Neural crest cell (in vitro differentiated cells): ENCODE measurements at regions not wholly inside any gene's neighbourhood (a gene's known extent, or its start where the extent isn't known, plus 50 kb on each side); places are given as distances from the start of the nearest gene placed in this dataset.

Experiments used
- DNase-seq: peaks from one replicate; pipeline ENCODE4 v3.0.0; 2021; ENCODE audit warnings: low read depth, mixed read lengths, low spot score
- H3K27ac Mint-ChIP-seq: one replicate; pipeline ENCODE4 v1.8.0; 2021; ENCODE audit warnings: mild to moderate bottlenecking, mixed read lengths; ENCODE audit not compliant: unreplicated experiment
- H3K27me3 Mint-ChIP-seq: 2 replicates; pipeline ENCODE4 v1.8.0; 2021; ENCODE audit warnings: low read depth, mild to moderate bottlenecking, mixed read lengths
- H3K36me3 Mint-ChIP-seq: 2 replicates; pipeline ENCODE4 v1.8.0; 2021; ENCODE audit warnings: low read depth, mild to moderate bottlenecking, mixed read lengths
- H3K4me1 Mint-ChIP-seq: 2 replicates; pipeline ENCODE4 v1.8.0; 2021; ENCODE audit warnings: mixed read lengths
- H3K4me3 Mint-ChIP-seq: one replicate; pipeline ENCODE4 v1.8.0; 2021; ENCODE audit warnings: mild to moderate bottlenecking, mixed read lengths
- H3K9me3 Mint-ChIP-seq: 2 replicates; pipeline ENCODE4 v1.8.0; 2021; ENCODE audit warnings: mixed read lengths
- CTCF ChIP-seq: fragments of 200-600 bp; sonication (generic); conservative IDR thresholded peaks from 2 replicates; pipeline ENCODE4 v1.5.0; 2021; ENCODE audit warnings: antibody characterized with exemption, mild to moderate bottlenecking

DNA sequence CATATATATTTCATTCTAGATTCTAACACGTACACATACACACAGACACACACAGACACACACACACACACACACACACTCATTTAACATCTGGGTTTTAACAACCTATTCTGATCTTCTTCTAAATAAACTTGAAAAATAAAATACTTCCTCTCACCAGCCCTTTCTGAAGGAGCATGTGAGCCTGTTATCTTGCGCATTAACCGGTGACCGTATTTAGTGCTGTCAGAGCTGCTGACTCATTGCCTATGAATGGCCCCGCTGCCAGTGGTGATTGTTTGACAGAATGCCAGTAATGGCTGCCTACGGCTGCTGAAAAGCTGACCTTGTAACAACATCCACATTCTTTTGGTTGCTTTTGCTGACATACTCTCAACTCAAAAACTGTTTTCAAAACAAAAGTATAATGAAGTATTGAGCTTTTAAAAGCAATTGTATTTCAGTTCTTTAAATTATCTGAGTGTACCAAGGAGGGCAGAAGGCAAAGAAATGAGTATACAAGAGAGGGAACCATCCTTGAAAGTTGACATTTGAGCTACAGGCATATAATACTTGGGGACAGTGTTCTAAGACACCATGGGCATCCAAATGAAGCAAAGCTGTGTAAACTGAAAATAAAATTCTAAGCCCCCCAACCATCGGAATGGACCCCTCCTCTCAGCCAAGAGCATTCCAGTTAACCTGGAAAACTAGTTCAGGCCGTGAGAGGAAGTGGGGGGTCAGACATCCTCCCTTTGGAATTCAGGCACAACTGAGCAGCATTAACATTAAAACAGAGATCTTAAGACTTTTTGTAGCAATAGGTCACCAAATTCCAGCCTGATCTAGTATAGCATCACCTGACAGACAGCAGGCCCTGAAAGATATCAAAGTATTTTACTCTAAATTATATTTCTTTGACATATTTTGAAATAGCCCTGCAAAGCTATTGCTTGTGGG, 50.2 kb upstream of the DTNA start:
- Mint-ChIP-seq H3K9me3 (no peaks in the 10 kb centered on the region), H3K27me3 (no peaks in the 10 kb centered on the region), H3K27ac (peak overlapping the region; percentile 45), H3K4me1 (peaks cover 38% of the 10 kb centered on the region), H3K4me3 (no peak overlapping the region), H3K36me3 (no peaks in the 10 kb centered on the region)
- peak; percentile 41 for DNase-seq
- no peak for TF ChIP-seq CTCF
